HepG2 (cell line): ENCODE measurements at regions not wholly inside any gene's neighbourhood (a gene's known extent, or its start where the extent isn't known, plus 50 kb on each side); places are given as distances from the start of the nearest gene placed in this dataset.

Experiments
- ETV5 ChIP-seq: IDR thresholded peaks from 2 replicates; pipeline ENCODE4 v1.6.1; 2018; ENCODE audit warnings: missing biosample characterization, missing genetic modification reagents, inconsistent platforms, borderline replicate concordance
- HOXA7 ChIP-seq: sonication (generic); formaldehyde crosslinking; IDR thresholded peaks from 2 replicates; pipeline ENCODE4 v1.8.1; 2022; ENCODE audit warnings: mild to moderate bottlenecking, missing genetic modification reagents, moderate library complexity
- KAT8 ChIP-seq: IDR thresholded peaks from 2 replicates; pipeline ENCODE4 v1.6.1; 2016; ENCODE audit warnings: missing genetic modification reagents, missing compliant biosample characterization
- KDM1A ChIP-seq: IDR thresholded peaks from 2 replicates; pipeline ENCODE4 v1.6.1; 2016; ENCODE audit warnings: missing compliant biosample characterization
- MYNN ChIP-seq: sonication (generic); formaldehyde crosslinking; IDR thresholded peaks from 2 replicates; pipeline ENCODE4 v1.4.0; 2020; ENCODE audit warnings: mild to moderate bottlenecking, low read depth, missing genetic modification reagents
- NCOR1 ChIP-seq: fragments of 200-600 bp; sonication (generic); IDR thresholded peaks from 2 replicates; pipeline ENCODE4 v1.7.0; 2017; ENCODE audit warnings: antibody characterized with exemption, low read length, borderline replicate concordance
- NFE2 ChIP-seq: sonication (generic); formaldehyde crosslinking; IDR thresholded peaks from 2 replicates; pipeline ENCODE4 v1.4.0; 2020; ENCODE audit warnings: missing genetic modification reagents
- NFKBIZ ChIP-seq: IDR thresholded peaks from 2 replicates; pipeline ENCODE4 v1.6.1; 2018; ENCODE audit warnings: missing genetic modification reagents, missing compliant biosample characterization
- NR3C1 ChIP-seq: sonication (generic); formaldehyde crosslinking; IDR thresholded peaks from 2 replicates; pipeline ENCODE4 v1.4.0; 2020; ENCODE audit warnings: missing genetic modification reagents
- RAD51 ChIP-seq: fragments of 450-650 bp; IDR thresholded peaks from 2 replicates; pipeline ENCODE4 v1.6.1; 2016; ENCODE audit warnings: borderline replicate concordance
- SMAD3 ChIP-seq: sonication (generic); formaldehyde crosslinking; IDR thresholded peaks from 2 replicates; pipeline ENCODE4 v1.4.0; 2020; ENCODE audit warnings: missing genetic modification reagents
- ZNF543 ChIP-seq: sonication (generic); formaldehyde crosslinking; IDR thresholded peaks from 2 replicates; pipeline ENCODE4 v1.4.0; 2020; ENCODE audit warnings: mild to moderate bottlenecking, missing genetic modification reagents
- ZNF556 ChIP-seq: sonication (generic); formaldehyde crosslinking; IDR thresholded peaks from 2 replicates; pipeline ENCODE4 v1.4.0; 2020; ENCODE audit warnings: mild to moderate bottlenecking, missing genetic modification reagents, borderline replicate concordance
- ZNF557 ChIP-seq: sonication (generic); formaldehyde crosslinking; IDR thresholded peaks from 2 replicates; pipeline ENCODE4 v1.4.0; 2020; ENCODE audit warnings: missing genetic modification reagents
- ZNF605 ChIP-seq: sonication (generic); formaldehyde crosslinking; IDR thresholded peaks from 2 replicates; pipeline ENCODE4 v1.8.0; 2022; ENCODE audit warnings: mild to moderate bottlenecking, missing genetic modification reagents
- TF ChIP-seq, protein P1 (sequence below): sonication (generic); formaldehyde crosslinking; IDR thresholded peaks from 2 replicates; pipeline ENCODE4 v1.4.0; 2020; ENCODE audit warnings: missing genetic modification reagents
- TF ChIP-seq, protein P2 (sequence below): sonication (generic); formaldehyde crosslinking; IDR thresholded peaks from 2 replicates; pipeline ENCODE4 v1.4.0; 2020; ENCODE audit warnings: missing genetic modification reagents
- TF ChIP-seq, protein P3 (sequence below): sonication (generic); IDR thresholded peaks from 2 replicates; pipeline ENCODE4 v1.6.1; 2016; ENCODE audit warnings: low read depth, borderline replicate concordance
- TF ChIP-seq, protein P4 (sequence below): sonication (generic); formaldehyde crosslinking; IDR thresholded peaks from 2 replicates; pipeline ENCODE4 v1.5.1; 2020; ENCODE audit warnings: mild to moderate bottlenecking, missing genetic modification reagents, moderate library complexity

DNA sequence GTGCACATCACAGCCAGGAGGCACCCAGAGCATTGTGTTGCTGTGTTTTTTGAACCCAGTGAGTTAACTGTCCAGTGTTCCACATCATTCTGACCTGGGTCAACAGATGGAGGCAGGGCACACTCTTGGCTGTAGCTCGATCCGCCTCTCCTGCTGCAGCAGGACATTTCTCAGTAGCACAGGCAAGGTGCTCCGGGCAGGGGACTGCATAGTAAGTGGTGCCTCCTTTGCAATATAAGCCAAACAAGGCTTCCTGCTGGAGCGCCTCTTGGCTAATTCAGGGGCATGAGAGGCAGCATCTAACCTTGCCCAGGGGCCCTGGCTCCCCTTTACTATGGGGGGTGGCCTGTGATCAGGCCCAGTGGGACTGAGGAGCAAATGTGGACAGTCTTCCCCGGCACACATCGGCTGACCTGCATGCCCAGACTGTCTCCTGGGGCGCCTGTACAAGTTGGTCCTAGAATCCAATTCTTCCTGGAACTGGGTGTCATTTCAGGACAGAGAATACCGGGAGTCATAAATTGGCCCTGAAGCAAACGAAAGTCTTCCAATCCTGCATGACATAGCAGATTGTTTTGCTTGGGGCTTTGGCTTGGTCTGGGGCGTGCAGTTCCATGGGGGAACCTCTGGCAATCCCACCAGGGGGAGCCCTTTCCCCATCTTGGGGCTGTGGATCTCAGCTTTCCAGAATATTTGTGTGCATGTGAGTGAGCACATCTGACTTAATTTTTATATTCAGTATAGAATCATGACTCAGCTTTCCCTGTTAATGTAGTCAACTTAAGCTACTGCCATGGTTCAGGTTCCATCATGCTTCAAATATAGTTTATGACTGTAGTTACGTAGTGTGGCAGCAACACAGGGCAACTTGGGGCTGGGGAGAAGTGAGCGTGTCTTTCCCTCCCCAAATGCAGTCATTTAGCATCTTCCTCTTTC lies 56.0 kb upstream of the DDR1 start (continued):
- TF ChIP-seq, protein P1, sequence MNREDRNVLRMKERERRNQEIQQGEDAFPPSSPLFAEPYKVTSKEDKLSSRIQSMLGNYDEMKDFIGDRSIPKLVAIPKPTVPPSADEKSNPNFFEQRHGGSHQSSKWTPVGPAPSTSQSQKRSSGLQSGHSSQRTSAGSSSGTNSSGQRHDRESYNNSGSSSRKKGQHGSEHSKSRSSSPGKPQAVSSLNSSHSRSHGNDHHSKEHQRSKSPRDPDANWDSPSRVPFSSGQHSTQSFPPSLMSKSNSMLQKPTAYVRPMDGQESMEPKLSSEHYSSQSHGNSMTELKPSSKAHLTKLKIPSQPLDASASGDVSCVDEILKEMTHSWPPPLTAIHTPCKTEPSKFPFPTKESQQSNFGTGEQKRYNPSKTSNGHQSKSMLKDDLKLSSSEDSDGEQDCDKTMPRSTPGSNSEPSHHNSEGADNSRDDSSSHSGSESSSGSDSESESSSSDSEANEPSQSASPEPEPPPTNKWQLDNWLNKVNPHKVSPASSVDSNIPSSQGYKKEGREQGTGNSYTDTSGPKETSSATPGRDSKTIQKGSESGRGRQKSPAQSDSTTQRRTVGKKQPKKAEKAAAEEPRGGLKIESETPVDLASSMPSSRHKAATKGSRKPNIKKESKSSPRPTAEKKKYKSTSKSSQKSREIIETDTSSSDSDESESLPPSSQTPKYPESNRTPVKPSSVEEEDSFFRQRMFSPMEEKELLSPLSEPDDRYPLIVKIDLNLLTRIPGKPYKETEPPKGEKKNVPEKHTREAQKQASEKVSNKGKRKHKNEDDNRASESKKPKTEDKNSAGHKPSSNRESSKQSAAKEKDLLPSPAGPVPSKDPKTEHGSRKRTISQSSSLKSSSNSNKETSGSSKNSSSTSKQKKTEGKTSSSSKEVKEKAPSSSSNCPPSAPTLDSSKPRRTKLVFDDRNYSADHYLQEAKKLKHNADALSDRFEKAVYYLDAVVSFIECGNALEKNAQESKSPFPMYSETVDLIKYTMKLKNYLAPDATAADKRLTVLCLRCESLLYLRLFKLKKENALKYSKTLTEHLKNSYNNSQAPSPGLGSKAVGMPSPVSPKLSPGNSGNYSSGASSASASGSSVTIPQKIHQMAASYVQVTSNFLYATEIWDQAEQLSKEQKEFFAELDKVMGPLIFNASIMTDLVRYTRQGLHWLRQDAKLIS (CRISPR knock-in tag): no peak
- TF ChIP-seq RAD51 (no peak), NR3C1 (CRISPR knock-in tag) (no peak), HOXA7 (CRISPR knock-in tag) (no peak), NFKBIZ (CRISPR knock-in tag) (0 out of 2 replicates have a peak, but pooled peaks have one; percentile 15), MYNN (no peak), KDM1A (no peak), ZNF556 (CRISPR knock-in tag) (peak; percentile 47; the same call in 1 of the 2 replicates), ETV5 (peak; percentile 35; the same call in 1 of the 2 replicates), ZNF557 (CRISPR knock-in tag) (no peak), ZNF605 (peak; percentile 58; the same call in 1 of the 2 replicates), NFE2 (CRISPR knock-in tag) (peak; percentile 86), SMAD3 (CRISPR knock-in tag) (no peak; the same call in 1 of the 2 replicates), NCOR1 (no peak), ZNF543 (CRISPR knock-in tag) (no peak), KAT8 (CRISPR knock-in tag) (no peak)
- TF ChIP-seq, protein P2, sequence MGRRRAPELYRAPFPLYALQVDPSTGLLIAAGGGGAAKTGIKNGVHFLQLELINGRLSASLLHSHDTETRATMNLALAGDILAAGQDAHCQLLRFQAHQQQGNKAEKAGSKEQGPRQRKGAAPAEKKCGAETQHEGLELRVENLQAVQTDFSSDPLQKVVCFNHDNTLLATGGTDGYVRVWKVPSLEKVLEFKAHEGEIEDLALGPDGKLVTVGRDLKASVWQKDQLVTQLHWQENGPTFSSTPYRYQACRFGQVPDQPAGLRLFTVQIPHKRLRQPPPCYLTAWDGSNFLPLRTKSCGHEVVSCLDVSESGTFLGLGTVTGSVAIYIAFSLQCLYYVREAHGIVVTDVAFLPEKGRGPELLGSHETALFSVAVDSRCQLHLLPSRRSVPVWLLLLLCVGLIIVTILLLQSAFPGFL (CRISPR knock-in tag): no peak
- TF ChIP-seq, protein P3, sequence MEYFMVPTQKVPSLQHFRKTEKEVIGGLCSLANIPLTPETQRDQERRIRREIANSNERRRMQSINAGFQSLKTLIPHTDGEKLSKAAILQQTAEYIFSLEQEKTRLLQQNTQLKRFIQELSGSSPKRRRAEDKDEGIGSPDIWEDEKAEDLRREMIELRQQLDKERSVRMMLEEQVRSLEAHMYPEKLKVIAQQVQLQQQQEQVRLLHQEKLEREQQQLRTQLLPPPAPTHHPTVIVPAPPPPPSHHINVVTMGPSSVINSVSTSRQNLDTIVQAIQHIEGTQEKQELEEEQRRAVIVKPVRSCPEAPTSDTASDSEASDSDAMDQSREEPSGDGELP: no peak
- TF ChIP-seq, protein P4, sequence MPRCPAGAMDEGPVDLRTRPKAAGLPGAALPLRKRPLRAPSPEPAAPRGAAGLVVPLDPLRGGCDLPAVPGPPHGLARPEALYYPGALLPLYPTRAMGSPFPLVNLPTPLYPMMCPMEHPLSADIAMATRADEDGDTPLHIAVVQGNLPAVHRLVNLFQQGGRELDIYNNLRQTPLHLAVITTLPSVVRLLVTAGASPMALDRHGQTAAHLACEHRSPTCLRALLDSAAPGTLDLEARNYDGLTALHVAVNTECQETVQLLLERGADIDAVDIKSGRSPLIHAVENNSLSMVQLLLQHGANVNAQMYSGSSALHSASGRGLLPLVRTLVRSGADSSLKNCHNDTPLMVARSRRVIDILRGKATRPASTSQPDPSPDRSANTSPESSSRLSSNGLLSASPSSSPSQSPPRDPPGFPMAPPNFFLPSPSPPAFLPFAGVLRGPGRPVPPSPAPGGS (CRISPR knock-in tag): peak; percentile 65; the same call in 1 of the 2 replicates
